Activated CD4-positive, alpha-beta T cell treated with anti-CD3 and anti-CD28 coated beads for 36 hours (primary cell): ENCODE measurements at regions not wholly inside any gene's neighbourhood (a gene's known extent, or its start where the extent isn't known, plus 50 kb on each side); places are given as distances from the start of the nearest gene placed in this dataset.

Source experiments
- ATAC-seq: fragments of 200-7000 bp; cut with Tn5 transposase; one replicate; pipeline ENCODE4 v1.10.0; 2021; ENCODE audit warnings: mild to moderate bottlenecking, moderate library complexity
- CTCF ChIA-PET: fragments of 350-600 bp; sonication (Branson Sonifier 250); formaldehyde crosslinking; loops from one replicate; lab custom pipeline; 2021; ENCODE audit warnings: antibody characterized with exemption; lab: Charles Lee
- POLR2A ChIA-PET: fragments of 350-600 bp; sonication (Branson Sonifier 250); formaldehyde crosslinking; loops from one replicate; lab custom pipeline; 2021; ENCODE audit warnings: antibody characterized with exemption, inconsistent platforms; lab: Charles Lee
- DNase-seq: peaks from one replicate; pipeline ENCODE4 v3.0.0-alpha.2; 2020
- H3K27ac Mint-ChIP-seq: one replicate; pipeline ENCODE4 v1.8.0; 2021; ENCODE audit warnings: mixed read lengths
- H3K27me3 Mint-ChIP-seq: one replicate; pipeline ENCODE4 v1.8.0; 2021; ENCODE audit warnings: mixed read lengths
- H3K36me3 Mint-ChIP-seq: one replicate; pipeline ENCODE4 v1.8.0; 2021; ENCODE audit warnings: low read depth, mixed read lengths
- H3K4me1 Mint-ChIP-seq: one replicate; pipeline ENCODE4 v1.8.0; 2021; ENCODE audit warnings: mixed read lengths
- H3K4me3 Mint-ChIP-seq: one replicate; pipeline ENCODE4 v1.8.0; 2021; ENCODE audit warnings: mild to moderate bottlenecking, moderate library complexity, mixed read lengths
- H3K9me3 Mint-ChIP-seq: one replicate; pipeline ENCODE4 v1.8.0; 2021; ENCODE audit warnings: low read depth, mixed read lengths
- intact Hi-C, 2 experiments: fragments of 100-400 bp; cut with DNase I in 1 of 2; cut with micrococcal nuclease in 1 of 2; formaldehyde crosslinking; loops; one replicate each; pipeline versions ENCODE4 v1.14.2 to v1.15.1; 2022 to 2024; cut with DNase I, micrococcal nuclease

- no peaks in the 10 kb centered on the region for H3K27me3 Mint-ChIP-seq
- POLR2A ChIA-PET = no interaction called here
- H3K4me1 Mint-ChIP-seq = no peaks in the 10 kb centered on the region
- intact Hi-C loops = no loop called here
- no peaks in the 10 kb centered on the region for H3K9me3 Mint-ChIP-seq
- DNase-seq = no peak
- CTCF ChIA-PET = no interaction called here
- H3K4me3 Mint-ChIP-seq = no peak overlapping the region
- no peaks in the 10 kb centered on the region for H3K36me3 Mint-ChIP-seq
- H3K27ac Mint-ChIP-seq = no peak overlapping the region
- ATAC-seq = no peak
These were observed 172.9 kb upstream of the CPHXL start for GRCh38 chr16:75899163-75899562.

GRCh38 chr16:75908331-75909117, 182.2 kb upstream of the CPHXL start:
- intact Hi-C loops = no loop called here
- Mint-ChIP-seq H3K4me3 (no peak overlapping the region), H3K36me3 (no peaks in the 10 kb centered on the region), H3K27me3 (peaks cover 4% of the 10 kb centered on the region), H3K9me3 (no peaks in the 10 kb centered on the region), H3K4me1 (no peaks in the 10 kb centered on the region), H3K27ac (no peak overlapping the region)
- ATAC-seq = no peak
- ChIA-PET POLR2A (no interaction called here), CTCF (no interaction called here)
- DNase-seq = no peak

- Mint-ChIP-seq H3K27me3 (peaks cover 4% of the 10 kb centered on the region), H3K36me3 (no peaks in the 10 kb centered on the region), H3K4me3 (no peak overlapping the region), H3K27ac (no peak overlapping the region), H3K9me3 (no peaks in the 10 kb centered on the region), H3K4me1 (no peaks in the 10 kb centered on the region)
- ChIA-PET POLR2A (no interaction called here), CTCF (interaction anchor here (0.6 kb wide), 1 partner anchor 1144 kb away, joined by 3 read pairs; no protein-coding TSS in a partner anchor)
- intact Hi-C loops = no loop called here
- ATAC-seq (no peak), DNase-seq (no peak)
These were observed 183.5 kb upstream of the CPHXL start for GRCh38 chr16:75909746-75910145.

- Mint-ChIP-seq H3K9me3 (no peaks in the 10 kb centered on the region), H3K27ac (no peak overlapping the region), H3K4me3 (no peak overlapping the region), H3K27me3 (no peaks in the 10 kb centered on the region), H3K36me3 (no peaks in the 10 kb centered on the region), H3K4me1 (no peaks in the 10 kb centered on the region)
- no peak for DNase-seq
- ChIA-PET CTCF (no interaction called here), POLR2A (no interaction called here)
- no peak for ATAC-seq
- intact Hi-C loops = no loop called here
These were observed 185.6 kb upstream of the CPHXL start for GRCh38 chr16:75911896-75912295.

GRCh38 chr16:75913958-75914357, 187.7 kb upstream of the CPHXL start:
- Mint-ChIP-seq H3K36me3 (no peaks in the 10 kb centered on the region), H3K4me1 (no peaks in the 10 kb centered on the region), H3K4me3 (no peak overlapping the region), H3K27me3 (no peaks in the 10 kb centered on the region), H3K9me3 (no peaks in the 10 kb centered on the region), H3K27ac (no peak overlapping the region)
- POLR2A ChIA-PET = no interaction called here
- intact Hi-C loops = no loop called here
- DNase-seq = no peak
- CTCF ChIA-PET = no interaction called here
- no peak for ATAC-seq

GRCh38 chr16:75916451-75916850, 190.2 kb upstream of the CPHXL start:
- Mint-ChIP-seq H3K36me3 (no peaks in the 10 kb centered on the region), H3K9me3 (no peaks in the 10 kb centered on the region), H3K27ac (no peak overlapping the region), H3K4me3 (no peak overlapping the region), H3K27me3 (peaks cover 2% of the 10 kb centered on the region), H3K4me1 (no peaks in the 10 kb centered on the region)
- CTCF ChIA-PET = no interaction called here
- ATAC-seq (no peak), DNase-seq (no peak)
- intact Hi-C loops = no loop called here
- POLR2A ChIA-PET = no interaction called here

GRCh38 chr16:75918109-75918508, 191.8 kb upstream of the CPHXL start:
- POLR2A ChIA-PET = no interaction called here
- Mint-ChIP-seq H3K4me3 (no peak overlapping the region), H3K9me3 (no peaks in the 10 kb centered on the region), H3K27me3 (peaks cover 2% of the 10 kb centered on the region), H3K36me3 (no peaks in the 10 kb centered on the region), H3K4me1 (no peaks in the 10 kb centered on the region), H3K27ac (no peak overlapping the region)
- no peak for ATAC-seq
- intact Hi-C loops = no loop called here
- DNase-seq = no peak
- CTCF ChIA-PET = no interaction called here

GRCh38 chr16:75919664-75920063, 193.4 kb upstream of the CPHXL start:
- Mint-ChIP-seq H3K36me3 (no peaks in the 10 kb centered on the region), H3K27me3 (peaks cover 2% of the 10 kb centered on the region), H3K4me1 (no peaks in the 10 kb centered on the region), H3K4me3 (no peak overlapping the region), H3K9me3 (no peaks in the 10 kb centered on the region), H3K27ac (no peak overlapping the region)
- DNase-seq (no peak), ATAC-seq (no peak)
- intact Hi-C loops = no loop called here
- CTCF ChIA-PET = no interaction called here
- POLR2A ChIA-PET = no interaction called here

- Mint-ChIP-seq H3K9me3 (no peaks in the 10 kb centered on the region), H3K27me3 (peaks cover 2% of the 10 kb centered on the region), H3K36me3 (no peaks in the 10 kb centered on the region), H3K27ac (no peak overlapping the region), H3K4me1 (no peaks in the 10 kb centered on the region), H3K4me3 (no peak overlapping the region)
- intact Hi-C loops = no loop called here
- POLR2A ChIA-PET = no interaction called here
- no peak for DNase-seq
- ATAC-seq = no peak
- CTCF ChIA-PET = interaction anchor here (0.7 kb wide), 1 partner anchor 263 kb away, joined by 3 read pairs; no protein-coding TSS in a partner anchor
These were observed 195.0 kb upstream of the CPHXL start for GRCh38 chr16:75921281-75921680.

- ChIA-PET CTCF (interaction anchor here (0.6 kb wide), 1 partner anchor 566 kb away, joined by 4 read pairs; no protein-coding TSS in a partner anchor), POLR2A (no interaction called here)
- Mint-ChIP-seq H3K4me1 (no peaks in the 10 kb centered on the region), H3K27me3 (peaks cover 2% of the 10 kb centered on the region), H3K9me3 (no peaks in the 10 kb centered on the region), H3K4me3 (no peak overlapping the region), H3K27ac (no peak overlapping the region), H3K36me3 (no peaks in the 10 kb centered on the region)
- intact Hi-C loops = no loop called here
- no peak for DNase-seq
- ATAC-seq = no peak
These were observed 196.0 kb upstream of the CPHXL start for GRCh38 chr16:75922250-75922649.

GRCh38 chr16:75924397-75924796, 198.1 kb upstream of the CPHXL start:
- H3K4me3 Mint-ChIP-seq = no peak overlapping the region
- no peak overlapping the region for H3K27ac Mint-ChIP-seq
- no peaks in the 10 kb centered on the region for H3K4me1 Mint-ChIP-seq
- no peaks in the 10 kb centered on the region for H3K9me3 Mint-ChIP-seq
- ATAC-seq (no peak), DNase-seq (no peak)
- ChIA-PET POLR2A (no interaction called here), CTCF (no interaction called here)
- no peaks in the 10 kb centered on the region for H3K36me3 Mint-ChIP-seq
- intact Hi-C loops = no loop called here
- H3K27me3 Mint-ChIP-seq = peaks cover 2% of the 10 kb centered on the region

GRCh38 chr16:75927810-75928209, 201.5 kb upstream of the CPHXL start:
- CTCF ChIA-PET = no interaction called here
- ATAC-seq = no peak

More at GRCh38 chr16:75927810-75928209, 201.5 kb upstream of the CPHXL start:
- Mint-ChIP-seq H3K4me1 (no peaks in the 10 kb centered on the region), H3K4me3 (no peak overlapping the region), H3K27ac (no peak overlapping the region), H3K9me3 (peaks cover 3% of the 10 kb centered on the region), H3K36me3 (no peaks in the 10 kb centered on the region), H3K27me3 (no peaks in the 10 kb centered on the region)
- POLR2A ChIA-PET = no interaction called here
- intact Hi-C loops = no loop called here
- DNase-seq = no peak
